ENCODE measurements at regions not wholly inside any gene's neighbourhood (a gene's known extent, or its start where the extent isn't known, plus 50 kb on each side); places are given as distances from the start of the nearest gene placed in this dataset.
A peak's percentile ranks its signal among the peaks of the same experiment; 100 is the strongest.

GRCh38 chr3:124266487-124266886 lies 274.6 kb upstream of the ROPN1 start:
- Histone ChIP-seq H3K4me3 (ENCODE audit: low read length) (no peak overlapping the region), H3K9ac (ENCODE audit: low read length) (peak overlapping the region; percentile 6), H3K36me3 (ENCODE audit: control insufficient read depth, insufficient read depth, low read length, severe bottlenecking) (no peaks in the 10 kb centered on the region), H3K4me1 (ENCODE audit: control insufficient read depth, insufficient read depth, low read length) (peaks cover 25% of the 10 kb centered on the region), H3K27me3 (replicated peaks; ENCODE audit: control insufficient read depth, insufficient read depth, low read length) (no peaks in the 10 kb centered on the region), H3K9me3 (ENCODE audit: control insufficient read depth, low read length) (no peaks in the 10 kb centered on the region)
- peak; percentile 58 for DNase-seq (ENCODE audit: low read depth)

DNA sequence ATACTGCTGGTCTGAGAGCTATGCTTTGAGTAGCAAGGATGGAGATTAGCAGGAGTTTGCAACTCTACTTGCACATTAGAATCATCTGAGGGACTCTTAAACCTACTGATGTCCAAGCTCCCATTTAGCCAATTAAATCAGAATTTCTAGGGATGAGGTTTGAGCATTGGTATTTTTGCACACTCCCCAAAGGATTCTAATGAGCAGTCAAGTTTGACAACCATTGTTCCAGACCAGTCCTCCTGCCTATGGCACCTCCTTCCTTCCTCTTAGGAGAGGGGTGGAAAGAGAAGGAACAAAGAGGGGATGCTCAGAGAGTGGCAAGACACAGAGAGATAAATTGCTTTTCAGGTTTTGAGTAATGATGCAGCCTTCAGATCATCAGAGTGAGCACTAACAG lies 275.5 kb upstream of the ROPN1 start:
- Histone ChIP-seq H3K4me1 (ENCODE audit: control insufficient read depth, insufficient read depth, low read length) (peaks cover 24% of the 10 kb centered on the region), H3K9me3 (ENCODE audit: control insufficient read depth, low read length) (no peaks in the 10 kb centered on the region)

DNA sequence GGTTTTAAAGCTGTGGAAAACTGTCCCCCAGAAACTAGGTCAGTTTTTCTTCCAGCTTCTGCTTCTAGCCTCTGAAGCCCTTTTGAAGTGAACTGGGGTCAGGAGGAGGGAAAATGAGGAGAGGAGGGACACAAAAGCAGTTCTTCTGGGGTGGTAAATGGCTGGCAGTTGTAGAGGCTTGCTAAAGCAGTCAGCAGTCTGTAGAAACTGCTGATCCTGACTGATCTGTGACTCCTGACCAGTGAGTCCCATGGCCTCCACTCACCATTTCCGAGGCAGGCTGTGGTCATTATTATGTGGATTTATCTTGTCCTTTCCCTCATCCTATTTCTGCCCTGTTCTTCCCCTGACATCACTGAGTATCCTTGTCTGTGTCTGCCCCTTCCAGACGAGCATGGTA lies 276.4 kb upstream of the ROPN1 start:
- Histone ChIP-seq H3K9me3 (ENCODE audit: control insufficient read depth, low read length) (no peaks in the 10 kb centered on the region), H3K9ac (ENCODE audit: low read length) (no peak overlapping the region), H3K27me3 (replicated peaks; ENCODE audit: control insufficient read depth, insufficient read depth, low read length) (no peaks in the 10 kb centered on the region), H3K4me3 (ENCODE audit: low read length) (no peak overlapping the region), H3K4me1 (ENCODE audit: control insufficient read depth, insufficient read depth, low read length) (peaks cover 24% of the 10 kb centered on the region), H3K36me3 (ENCODE audit: control insufficient read depth, insufficient read depth, low read length, severe bottlenecking) (no peaks in the 10 kb centered on the region)
- DNase-seq (ENCODE audit: low read depth): no peak

More for the DNA sequence above, 275.5 kb upstream of the ROPN1 start:
- no peaks in the 10 kb centered on the region for H3K27me3 ChIP-seq (replicated peaks; ENCODE audit: control insufficient read depth, insufficient read depth, low read length)
- DNase-seq (ENCODE audit: low read depth): no peak
- H3K9ac ChIP-seq (ENCODE audit: low read length): no peak overlapping the region
- no peak overlapping the region for H3K4me3 ChIP-seq (ENCODE audit: low read length)
- H3K36me3 ChIP-seq (ENCODE audit: control insufficient read depth, insufficient read depth, low read length, severe bottlenecking): no peaks in the 10 kb centered on the region

DNA sequence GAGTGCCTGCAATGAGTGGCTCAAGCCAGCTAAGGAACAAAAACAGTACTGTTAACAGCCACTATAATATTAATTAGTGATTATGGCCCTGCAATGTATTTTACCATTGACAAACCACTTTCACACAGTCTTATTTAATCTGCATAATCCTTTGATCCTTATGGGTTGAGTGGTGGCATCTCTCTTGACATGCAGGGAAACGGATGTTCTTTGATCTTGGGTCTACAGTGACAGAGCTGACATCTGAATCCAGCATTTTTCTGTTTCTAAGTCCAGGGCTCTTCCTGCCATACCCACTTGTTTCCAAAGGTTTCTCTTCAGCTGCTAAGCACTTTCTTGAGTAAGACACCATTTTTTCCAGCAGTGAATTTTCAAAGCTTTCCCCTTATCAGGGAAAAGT lies 277.7 kb upstream of the ROPN1 start:
- Histone ChIP-seq H3K9ac (ENCODE audit: low read length) (no peak overlapping the region), H3K9me3 (ENCODE audit: control insufficient read depth, low read length) (no peaks in the 10 kb centered on the region), H3K4me3 (ENCODE audit: low read length) (no peak overlapping the region), H3K27me3 (replicated peaks; ENCODE audit: control insufficient read depth, insufficient read depth, low read length) (no peaks in the 10 kb centered on the region), H3K4me1 (ENCODE audit: control insufficient read depth, insufficient read depth, low read length) (peaks cover 20% of the 10 kb centered on the region), H3K36me3 (ENCODE audit: control insufficient read depth, insufficient read depth, low read length, severe bottlenecking) (no peaks in the 10 kb centered on the region)
- no peak for DNase-seq (ENCODE audit: low read depth)

DNA sequence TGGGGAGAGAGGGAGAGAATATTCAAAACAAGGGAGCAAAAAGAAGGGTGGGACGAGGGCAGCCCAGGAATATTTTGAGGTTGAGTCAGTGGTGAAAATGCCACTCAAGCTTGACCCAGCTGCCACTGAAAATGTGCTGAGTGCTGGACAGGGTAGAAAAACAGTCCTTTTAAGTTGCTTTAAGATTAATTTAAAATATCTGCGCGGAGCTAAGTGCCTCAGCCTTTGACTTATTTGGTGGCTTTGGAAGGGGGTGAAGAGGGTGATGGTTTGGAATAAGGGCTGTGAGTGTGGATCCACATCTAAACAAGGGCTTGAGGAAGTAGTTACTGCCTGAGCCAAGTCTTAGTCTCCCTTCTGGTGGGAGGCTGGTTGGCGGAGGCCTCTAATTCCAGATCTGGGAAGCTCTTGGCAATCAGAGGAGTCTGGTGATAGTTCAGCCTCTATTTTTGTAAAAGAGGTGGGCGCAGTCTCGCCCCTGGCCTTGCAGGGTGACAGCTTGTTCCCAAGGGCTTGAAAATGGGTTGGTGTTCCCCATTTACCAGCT lies 280.8 kb upstream of the ROPN1 start:
- Histone ChIP-seq H3K9ac (ENCODE audit: low read length) (no peak overlapping the region), H3K9me3 (ENCODE audit: control insufficient read depth, low read length) (no peaks in the 10 kb centered on the region), H3K4me1 (ENCODE audit: control insufficient read depth, insufficient read depth, low read length) (peaks cover 30% of the 10 kb centered on the region), H3K4me3 (ENCODE audit: low read length) (no peak overlapping the region), H3K36me3 (ENCODE audit: control insufficient read depth, insufficient read depth, low read length, severe bottlenecking) (no peaks in the 10 kb centered on the region), H3K27me3 (replicated peaks; ENCODE audit: control insufficient read depth, insufficient read depth, low read length) (no peaks in the 10 kb centered on the region)
- DNase-seq (ENCODE audit: low read depth): peak; percentile 65

- no peaks in the 10 kb centered on the region for H3K27me3 ChIP-seq (replicated peaks; ENCODE audit: control insufficient read depth, insufficient read depth, low read length)
- no peak overlapping the region for H3K9ac ChIP-seq (ENCODE audit: low read length)
- peaks cover 30% of the 10 kb centered on the region for H3K4me1 ChIP-seq (ENCODE audit: control insufficient read depth, insufficient read depth, low read length)
- H3K9me3 ChIP-seq (ENCODE audit: control insufficient read depth, low read length): no peaks in the 10 kb centered on the region
- no peak for DNase-seq (ENCODE audit: low read depth)
- no peak overlapping the region for H3K4me3 ChIP-seq (ENCODE audit: low read length)
- no peaks in the 10 kb centered on the region for H3K36me3 ChIP-seq (ENCODE audit: control insufficient read depth, insufficient read depth, low read length, severe bottlenecking)
Observed at GRCh38 chr3:124273651-124274050, 281.7 kb upstream of the ROPN1 start.

DNA sequence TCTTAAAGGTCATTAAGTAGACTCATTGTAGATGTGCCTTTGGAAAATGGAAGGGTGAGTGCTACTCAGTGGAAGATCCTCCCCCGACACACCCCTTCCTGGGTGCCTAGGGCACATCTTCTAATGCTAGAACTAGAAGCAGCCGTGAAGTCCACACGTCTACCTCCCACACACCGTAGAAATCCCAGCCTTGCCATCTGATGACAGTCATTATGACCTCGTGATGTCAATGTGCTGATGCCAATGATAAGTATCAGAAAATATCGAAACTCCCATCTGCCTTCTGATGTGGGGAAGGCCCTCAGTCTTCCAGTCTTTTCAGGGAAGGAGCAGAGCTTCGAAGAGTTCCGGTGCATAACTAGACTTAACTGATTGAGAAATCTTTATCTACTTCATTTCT lies 282.1 kb upstream of the ROPN1 start:
- no peaks in the 10 kb centered on the region for H3K9me3 ChIP-seq (ENCODE audit: control insufficient read depth, low read length)
- no peaks in the 10 kb centered on the region for H3K36me3 ChIP-seq (ENCODE audit: control insufficient read depth, insufficient read depth, low read length, severe bottlenecking)
- H3K4me1 ChIP-seq (ENCODE audit: control insufficient read depth, insufficient read depth, low read length): peaks cover 30% of the 10 kb centered on the region
- no peak overlapping the region for H3K4me3 ChIP-seq (ENCODE audit: low read length)
- H3K27me3 ChIP-seq (replicated peaks; ENCODE audit: control insufficient read depth, insufficient read depth, low read length): no peaks in the 10 kb centered on the region
- no peak for DNase-seq (ENCODE audit: low read depth)
- no peak overlapping the region for H3K9ac ChIP-seq (ENCODE audit: low read length)

- peak; percentile 48 for DNase-seq (ENCODE audit: low read depth)
- Histone ChIP-seq H3K4me1 (ENCODE audit: control insufficient read depth, insufficient read depth, low read length) (peaks cover 30% of the 10 kb centered on the region), H3K9ac (ENCODE audit: low read length) (no peak overlapping the region)
Observed at GRCh38 chr3:124275412-124275811, 283.5 kb upstream of the ROPN1 start.

GRCh38 chr3:124276133-124276532 lies 284.2 kb upstream of the ROPN1 start:
- Histone ChIP-seq H3K27me3 (replicated peaks; ENCODE audit: control insufficient read depth, insufficient read depth, low read length) (no peaks in the 10 kb centered on the region), H3K4me3 (ENCODE audit: low read length) (no peak overlapping the region), H3K4me1 (ENCODE audit: control insufficient read depth, insufficient read depth, low read length) (peaks cover 30% of the 10 kb centered on the region), H3K36me3 (ENCODE audit: control insufficient read depth, insufficient read depth, low read length, severe bottlenecking) (no peaks in the 10 kb centered on the region), H3K9me3 (ENCODE audit: control insufficient read depth, low read length) (no peaks in the 10 kb centered on the region), H3K9ac (ENCODE audit: low read length) (no peak overlapping the region)
- DNase-seq (ENCODE audit: low read depth): no peak

More at GRCh38 chr3:124275412-124275811, 283.5 kb upstream of the ROPN1 start:
- no peak overlapping the region for H3K4me3 ChIP-seq (ENCODE audit: low read length)
- H3K36me3 ChIP-seq (ENCODE audit: control insufficient read depth, insufficient read depth, low read length, severe bottlenecking): no peaks in the 10 kb centered on the region
- H3K9me3 ChIP-seq (ENCODE audit: control insufficient read depth, low read length): no peaks in the 10 kb centered on the region
- no peaks in the 10 kb centered on the region for H3K27me3 ChIP-seq (replicated peaks; ENCODE audit: control insufficient read depth, insufficient read depth, low read length)

GRCh38 chr3:124276539-124277143 lies 284.7 kb upstream of the ROPN1 start:
- no peak for DNase-seq (ENCODE audit: low read depth)
- Histone ChIP-seq H3K27me3 (replicated peaks; ENCODE audit: control insufficient read depth, insufficient read depth, low read length) (no peaks in the 10 kb centered on the region), H3K9me3 (ENCODE audit: control insufficient read depth, low read length) (no peaks in the 10 kb centered on the region), H3K36me3 (ENCODE audit: control insufficient read depth, insufficient read depth, low read length, severe bottlenecking) (no peaks in the 10 kb centered on the region), H3K4me1 (ENCODE audit: control insufficient read depth, insufficient read depth, low read length) (peaks cover 30% of the 10 kb centered on the region), H3K9ac (ENCODE audit: low read length) (no peak overlapping the region), H3K4me3 (ENCODE audit: low read length) (no peak overlapping the region)

DNA sequence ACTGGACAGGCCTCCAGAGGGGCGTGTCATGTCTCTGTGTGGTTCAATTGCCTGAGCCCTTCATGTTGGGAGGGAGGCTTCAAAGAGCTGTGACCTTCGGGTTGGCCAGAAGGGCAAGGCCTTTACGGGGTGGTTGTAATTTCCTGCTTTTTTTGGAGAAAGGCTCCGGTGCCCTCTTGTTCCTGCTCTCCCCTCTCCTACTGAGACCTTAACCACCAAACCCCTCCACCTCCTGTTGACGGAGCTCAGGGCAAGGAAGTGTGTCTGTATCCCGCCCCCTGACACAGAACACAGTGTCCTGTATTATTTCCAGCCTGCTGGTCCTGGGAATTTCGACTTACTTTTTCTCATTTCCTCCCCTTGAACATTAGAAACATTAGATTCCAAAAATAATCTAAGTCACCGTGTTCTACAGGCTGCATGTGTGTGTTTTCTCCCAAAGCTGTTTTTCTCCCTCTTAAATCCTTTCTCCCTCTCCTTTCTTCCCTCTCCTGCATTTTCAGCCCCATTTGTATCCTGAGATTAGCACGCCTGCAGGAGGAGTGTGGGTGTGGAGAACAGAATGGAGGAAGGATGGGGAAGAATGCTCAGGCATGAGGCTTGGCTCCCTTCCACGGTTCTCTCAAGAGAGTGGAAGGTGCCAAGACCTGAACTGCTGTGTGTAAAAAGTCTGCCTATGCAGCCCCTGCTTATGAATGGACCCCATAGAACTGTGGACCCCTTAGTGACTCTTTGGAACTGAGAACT lies 285.4 kb upstream of the ROPN1 start:
- DNase-seq (ENCODE audit: low read depth): peak; percentile 24
- H3K27me3 ChIP-seq (replicated peaks; ENCODE audit: control insufficient read depth, insufficient read depth, low read length): no peaks in the 10 kb centered on the region
- H3K9me3 ChIP-seq (ENCODE audit: control insufficient read depth, low read length): no peaks in the 10 kb centered on the region

More for the DNA sequence above, 285.4 kb upstream of the ROPN1 start:
- H3K9ac ChIP-seq (ENCODE audit: low read length): no peak overlapping the region
- H3K4me1 ChIP-seq (ENCODE audit: control insufficient read depth, insufficient read depth, low read length): peaks cover 29% of the 10 kb centered on the region
- H3K36me3 ChIP-seq (ENCODE audit: control insufficient read depth, insufficient read depth, low read length, severe bottlenecking): no peaks in the 10 kb centered on the region
- no peak overlapping the region for H3K4me3 ChIP-seq (ENCODE audit: low read length)

Measured in adipocyte (in vitro differentiated cells).